ENCODE measurements at regions not wholly inside any gene's neighbourhood (a gene's known extent, or its start where the extent isn't known, plus 50 kb on each side); places are given as distances from the start of the nearest gene placed in this dataset.

DNA sequence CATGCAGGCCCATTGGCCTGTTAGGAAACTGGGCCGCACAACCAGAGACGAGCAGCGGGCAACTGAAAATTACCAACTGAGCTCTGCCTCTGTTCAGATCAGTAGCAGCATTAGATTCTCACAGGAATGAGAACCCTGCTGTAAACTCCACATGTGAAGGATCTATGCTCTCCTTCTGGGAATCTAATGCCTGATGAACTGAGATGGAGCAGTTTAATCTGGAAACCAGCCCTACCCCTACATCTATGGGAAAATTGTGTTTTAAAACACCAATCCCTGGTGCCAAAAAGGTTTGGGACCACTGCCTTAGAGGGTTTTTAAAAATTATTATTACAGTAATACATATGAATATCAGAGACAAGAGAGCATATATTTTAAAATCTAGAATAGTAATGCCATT, 1144.5 kb downstream of the FSCB start:
- H3K27me3 Mint-ChIP-seq (ENCODE audit: unreplicated experiment), result no peaks in the 10 kb centered on the region

DNA sequence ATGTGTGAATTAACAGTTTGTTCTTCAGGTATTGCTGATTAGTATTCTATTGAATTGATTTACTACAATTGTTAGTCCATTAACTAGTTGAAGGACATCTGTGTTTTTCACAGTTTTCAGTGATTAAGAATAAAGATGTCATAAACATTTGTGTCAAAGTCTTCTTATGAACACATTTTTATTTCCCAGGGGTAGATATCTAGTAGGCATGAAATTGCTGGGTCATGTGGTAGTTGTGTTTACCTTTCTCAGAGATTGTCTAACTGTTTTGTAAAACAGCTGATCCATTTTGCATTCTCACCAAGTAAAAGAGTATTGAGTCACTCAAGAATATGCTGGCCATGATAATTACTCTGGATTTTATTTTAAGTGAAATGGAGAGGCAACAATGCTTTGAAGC, 1145.3 kb downstream of the FSCB start:
- Mint-ChIP-seq H3K4me3 (ENCODE audit: unreplicated experiment) (no peak overlapping the region), H3K27ac (ENCODE audit: unreplicated experiment) (no peak overlapping the region), H3K36me3 (ENCODE audit: unreplicated experiment) (no peaks in the 10 kb centered on the region), H3K9me3 (ENCODE audit: unreplicated experiment) (no peaks in the 10 kb centered on the region), H3K27me3 (ENCODE audit: unreplicated experiment) (no peaks in the 10 kb centered on the region), H3K4me1 (ENCODE audit: low read depth, unreplicated experiment) (peaks cover 2% of the 10 kb centered on the region)
- DNase-seq, result no peak
- TF ChIP-seq, protein P1, sequence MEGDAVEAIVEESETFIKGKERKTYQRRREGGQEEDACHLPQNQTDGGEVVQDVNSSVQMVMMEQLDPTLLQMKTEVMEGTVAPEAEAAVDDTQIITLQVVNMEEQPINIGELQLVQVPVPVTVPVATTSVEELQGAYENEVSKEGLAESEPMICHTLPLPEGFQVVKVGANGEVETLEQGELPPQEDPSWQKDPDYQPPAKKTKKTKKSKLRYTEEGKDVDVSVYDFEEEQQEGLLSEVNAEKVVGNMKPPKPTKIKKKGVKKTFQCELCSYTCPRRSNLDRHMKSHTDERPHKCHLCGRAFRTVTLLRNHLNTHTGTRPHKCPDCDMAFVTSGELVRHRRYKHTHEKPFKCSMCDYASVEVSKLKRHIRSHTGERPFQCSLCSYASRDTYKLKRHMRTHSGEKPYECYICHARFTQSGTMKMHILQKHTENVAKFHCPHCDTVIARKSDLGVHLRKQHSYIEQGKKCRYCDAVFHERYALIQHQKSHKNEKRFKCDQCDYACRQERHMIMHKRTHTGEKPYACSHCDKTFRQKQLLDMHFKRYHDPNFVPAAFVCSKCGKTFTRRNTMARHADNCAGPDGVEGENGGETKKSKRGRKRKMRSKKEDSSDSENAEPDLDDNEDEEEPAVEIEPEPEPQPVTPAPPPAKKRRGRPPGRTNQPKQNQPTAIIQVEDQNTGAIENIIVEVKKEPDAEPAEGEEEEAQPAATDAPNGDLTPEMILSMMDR (IDR thresholded peaks at IDR 0.05; ENCODE audit: partially characterized antibody, unreplicated experiment), result no peak

More for the DNA sequence above, 1144.5 kb downstream of the FSCB start:
- TF ChIP-seq, protein P1 (IDR thresholded peaks at IDR 0.05; ENCODE audit: partially characterized antibody, unreplicated experiment), result no peak
- no peak for DNase-seq
- no peak overlapping the region for H3K4me3 Mint-ChIP-seq (ENCODE audit: unreplicated experiment)
- H3K27ac Mint-ChIP-seq (ENCODE audit: unreplicated experiment), result no peak overlapping the region
- no peaks in the 10 kb centered on the region for H3K9me3 Mint-ChIP-seq (ENCODE audit: unreplicated experiment)
- H3K36me3 Mint-ChIP-seq (ENCODE audit: unreplicated experiment), result no peaks in the 10 kb centered on the region
- H3K4me1 Mint-ChIP-seq (ENCODE audit: low read depth, unreplicated experiment), result no peaks in the 10 kb centered on the region

DNA sequence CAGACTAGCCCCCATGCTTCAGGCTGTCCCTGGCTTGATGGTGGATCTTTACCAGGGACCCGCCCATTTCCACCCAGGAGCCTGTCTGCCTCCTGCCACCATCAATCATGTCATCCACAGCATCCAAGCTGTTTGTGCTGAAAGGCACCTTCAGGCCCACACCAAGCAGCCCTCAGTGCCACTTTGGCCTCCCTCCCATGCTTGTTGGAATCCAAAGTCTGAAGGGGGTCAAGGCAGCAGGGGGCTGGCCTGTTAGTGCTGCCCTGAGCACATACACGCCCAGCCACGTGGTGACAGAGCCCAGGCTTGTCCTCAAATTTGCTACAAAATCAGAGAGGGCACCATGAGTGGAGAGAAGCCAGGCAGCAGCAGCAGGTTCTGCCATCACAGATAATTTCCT, 1146.8 kb downstream of the FSCB start:
- Mint-ChIP-seq H3K27ac (ENCODE audit: unreplicated experiment) (no peak overlapping the region), H3K4me3 (ENCODE audit: unreplicated experiment) (no peak overlapping the region), H3K4me1 (ENCODE audit: low read depth, unreplicated experiment) (peaks cover 2% of the 10 kb centered on the region), H3K36me3 (ENCODE audit: unreplicated experiment) (no peaks in the 10 kb centered on the region), H3K27me3 (ENCODE audit: unreplicated experiment) (no peaks in the 10 kb centered on the region), H3K9me3 (ENCODE audit: unreplicated experiment) (no peaks in the 10 kb centered on the region)
- TF ChIP-seq, protein P1 (IDR thresholded peaks at IDR 0.05; ENCODE audit: partially characterized antibody, unreplicated experiment), result no peak
- DNase-seq, result no peak

DNA sequence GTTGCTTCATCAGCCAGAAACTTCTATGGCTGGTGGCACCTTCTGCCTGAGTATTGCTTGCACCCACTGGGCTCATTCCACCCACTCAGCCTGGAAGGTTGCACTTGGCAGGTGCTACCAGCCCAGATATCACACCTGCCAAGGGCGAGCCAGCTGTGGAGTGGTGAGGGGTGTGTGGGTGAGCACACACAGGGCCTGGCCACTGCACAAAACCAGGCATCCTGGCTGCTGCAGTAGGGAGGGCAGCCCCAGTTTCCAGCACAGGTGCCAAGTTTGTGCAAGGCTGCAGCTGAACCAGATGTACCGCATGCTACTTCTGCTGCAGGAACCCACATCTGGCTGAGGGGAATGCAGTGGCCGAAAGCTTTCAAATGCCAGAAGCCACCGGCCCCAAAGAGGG, 1147.8 kb downstream of the FSCB start:
- TF ChIP-seq, protein P1 (IDR thresholded peaks at IDR 0.05; ENCODE audit: partially characterized antibody, unreplicated experiment), result no peak
- Mint-ChIP-seq H3K9me3 (ENCODE audit: unreplicated experiment) (no peaks in the 10 kb centered on the region), H3K27ac (ENCODE audit: unreplicated experiment) (no peak overlapping the region), H3K4me3 (ENCODE audit: unreplicated experiment) (no peak overlapping the region), H3K27me3 (ENCODE audit: unreplicated experiment) (no peaks in the 10 kb centered on the region), H3K36me3 (ENCODE audit: unreplicated experiment) (no peaks in the 10 kb centered on the region), H3K4me1 (ENCODE audit: low read depth, unreplicated experiment) (peaks cover 4% of the 10 kb centered on the region)
- no peak for DNase-seq

DNA sequence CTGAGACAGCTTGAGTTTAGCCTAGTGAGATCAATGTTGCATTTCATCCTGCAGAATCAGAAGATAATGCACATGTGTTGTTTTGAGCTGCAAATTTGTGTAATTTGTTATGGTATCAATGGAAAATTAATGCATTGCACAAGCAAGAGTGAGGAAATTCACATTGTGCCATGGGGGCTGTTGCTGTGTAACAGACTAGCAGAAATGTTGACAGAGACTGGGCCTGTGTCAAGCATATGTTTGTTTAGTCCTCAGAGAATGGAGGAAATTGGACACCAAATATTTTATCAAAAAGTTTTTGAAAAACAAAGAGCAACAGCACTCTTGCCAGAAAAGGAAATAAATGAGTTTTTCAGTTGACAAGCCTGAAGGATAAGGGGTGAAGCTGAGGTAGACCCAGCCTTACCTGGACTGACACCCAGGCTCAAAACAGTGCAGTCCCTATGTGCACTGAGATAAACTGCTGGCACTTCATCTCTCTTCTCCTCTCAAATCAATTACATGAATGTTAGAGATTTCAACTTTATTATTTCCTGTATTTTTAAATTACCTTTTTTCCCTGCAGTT, 1150.0 kb downstream of the FSCB start:
- TF ChIP-seq, protein P1 (IDR thresholded peaks at IDR 0.05; ENCODE audit: partially characterized antibody, unreplicated experiment), result no peak
- Mint-ChIP-seq H3K27ac (ENCODE audit: unreplicated experiment) (peak overlapping the region; percentile 1), H3K9me3 (ENCODE audit: unreplicated experiment) (no peaks in the 10 kb centered on the region), H3K4me3 (ENCODE audit: unreplicated experiment) (no peak overlapping the region), H3K27me3 (ENCODE audit: unreplicated experiment) (peaks cover 2% of the 10 kb centered on the region), H3K4me1 (ENCODE audit: low read depth, unreplicated experiment) (peaks cover 8% of the 10 kb centered on the region), H3K36me3 (ENCODE audit: unreplicated experiment) (no peaks in the 10 kb centered on the region)
- no peak for DNase-seq
